Stimulated activated CD4-positive, alpha-beta T cell treated with anti-CD3 and anti-CD28 coated beads, Interleukin-2, amount 100 ng/mL, for 48 hours (primary cell): ENCODE measurements at regions not wholly inside any gene's neighbourhood (a gene's known extent, or its start where the extent isn't known, plus 50 kb on each side); places are given as distances from the start of the nearest gene placed in this dataset.

Source experiments
- DNase-seq, 2 donors: peaks; one replicate each; pipeline ENCODE4 v3.0.0-alpha.2; 2020

GRCh38 chr2:15845737-15846405 lies 94.5 kb upstream of the MYCN start:
- DNase-seq: no peak

GRCh38 chr2:15846626-15847025 lies 93.7 kb upstream of the MYCN start:
- DNase-seq: no peak

- DNase-seq: no peak
These were observed 89.8 kb upstream of the MYCN start for GRCh38 chr2:15850534-15850933.

- no peak for DNase-seq
These were observed 89.2 kb upstream of the MYCN start for GRCh38 chr2:15851076-15851693.

- DNase-seq: no peak
These were observed 87.5 kb upstream of the MYCN start for GRCh38 chr2:15852811-15853210.

GRCh38 chr2:15853903-15854302 lies 86.4 kb upstream of the MYCN start:
- no peak for DNase-seq

- DNase-seq: no peak
These were observed 84.5 kb upstream of the MYCN start for GRCh38 chr2:15855766-15856260.

GRCh38 chr2:15856318-15856717 lies 84.0 kb upstream of the MYCN start:
- no peak for DNase-seq

GRCh38 chr2:15858466-15858865 lies 81.9 kb upstream of the MYCN start:
- no peak for DNase-seq

- DNase-seq: no peak
These were observed 80.2 kb upstream of the MYCN start for GRCh38 chr2:15860051-15860663.

GRCh38 chr2:15860760-15861159 lies 79.6 kb upstream of the MYCN start:
- no peak for DNase-seq

- DNase-seq: no peak
These were observed 79.1 kb upstream of the MYCN start for GRCh38 chr2:15861172-15861822.

- DNase-seq: no peak
These were observed 78.5 kb upstream of the MYCN start for GRCh38 chr2:15861898-15862297.

- DNase-seq: no peak
These were observed 77.3 kb upstream of the MYCN start for GRCh38 chr2:15863089-15863488.

- DNase-seq: no peak
These were observed 76.7 kb upstream of the MYCN start for GRCh38 chr2:15863494-15864175.

GRCh38 chr2:15864176-15864769 lies 76.1 kb upstream of the MYCN start:
- DNase-seq: no peak

GRCh38 chr2:15865923-15866322 lies 74.4 kb upstream of the MYCN start:
- no peak for DNase-seq

GRCh38 chr2:15866563-15867193 lies 73.7 kb upstream of the MYCN start:
- no peak for DNase-seq

GRCh38 chr2:15867194-15868171 lies 72.9 kb upstream of the MYCN start:
- DNase-seq: no peak

GRCh38 chr2:15868186-15868585 lies 72.2 kb upstream of the MYCN start:
- no peak for DNase-seq

GRCh38 chr2:15868704-15869103 lies 71.6 kb upstream of the MYCN start:
- DNase-seq: no peak
